ENCODE measurements at regions not wholly inside any gene's neighbourhood (a gene's known extent, or its start where the extent isn't known, plus 50 kb on each side); places are given as distances from the start of the nearest gene placed in this dataset.

- TF ChIP-seq CTCF (IDR thresholded peaks at IDR 0.05; ENCODE audit: low read depth, low read length) (no peak), EZH2phosphoT487 (IDR thresholded peaks at IDR 0.05; ENCODE audit: low read depth) (no peak)
Measured at GRCh38 chr4:36915717-36916116, 328.8 kb upstream of the NWD2 start.

GRCh38 chr4:36917413-36917812 lies 327.1 kb upstream of the NWD2 start:
- Histone ChIP-seq H3K27me3 (ENCODE audit: low read depth, low read length) (no peaks in the 10 kb centered on the region), H2AFZ (ENCODE audit: low read depth, low read length) (peak overlapping the region; percentile 64; the same call in 1 of the 2 replicates), H3K4me1 (ENCODE audit: low read length) (peaks cover 17% of the 10 kb centered on the region), H3K9me3 (ENCODE audit: insufficient read depth, low read length) (no peaks in the 10 kb centered on the region), H3K79me2 (ENCODE audit: low read length) (no peaks in the 10 kb centered on the region), H3K36me3 (replicated peaks; ENCODE audit: low read depth, low read length) (no peaks in the 10 kb centered on the region), H4K20me1 (ENCODE audit: insufficient read depth, low read length) (no peaks in the 10 kb centered on the region), H3K9ac (ENCODE audit: low read length) (no peak overlapping the region), H3K4me3 (ENCODE audit: low read length) (peak overlapping the region; percentile 55), H3K27ac (ENCODE audit: low read length) (no peak overlapping the region), H3K4me2 (ENCODE audit: low read length) (peak overlapping the region; percentile 73)
- TF ChIP-seq EZH2phosphoT487 (IDR thresholded peaks at IDR 0.05; ENCODE audit: low read depth), result no peak
- no peak for TF ChIP-seq CTCF (IDR thresholded peaks at IDR 0.05; ENCODE audit: low read depth, low read length)

More at GRCh38 chr4:36915717-36916116, 328.8 kb upstream of the NWD2 start:
- Histone ChIP-seq H3K4me3 (ENCODE audit: low read length) (no peak overlapping the region), H3K9me3 (ENCODE audit: insufficient read depth, low read length) (no peaks in the 10 kb centered on the region), H3K27me3 (ENCODE audit: low read depth, low read length) (no peaks in the 10 kb centered on the region), H3K9ac (ENCODE audit: low read length) (no peak overlapping the region), H3K36me3 (replicated peaks; ENCODE audit: low read depth, low read length) (no peaks in the 10 kb centered on the region), H2AFZ (ENCODE audit: low read depth, low read length) (no peak overlapping the region), H3K27ac (ENCODE audit: low read length) (no peak overlapping the region), H4K20me1 (ENCODE audit: insufficient read depth, low read length) (no peaks in the 10 kb centered on the region), H3K4me2 (ENCODE audit: low read length) (no peak overlapping the region), H3K79me2 (ENCODE audit: low read length) (no peaks in the 10 kb centered on the region), H3K4me1 (ENCODE audit: low read length) (peaks cover 17% of the 10 kb centered on the region)

DNA sequence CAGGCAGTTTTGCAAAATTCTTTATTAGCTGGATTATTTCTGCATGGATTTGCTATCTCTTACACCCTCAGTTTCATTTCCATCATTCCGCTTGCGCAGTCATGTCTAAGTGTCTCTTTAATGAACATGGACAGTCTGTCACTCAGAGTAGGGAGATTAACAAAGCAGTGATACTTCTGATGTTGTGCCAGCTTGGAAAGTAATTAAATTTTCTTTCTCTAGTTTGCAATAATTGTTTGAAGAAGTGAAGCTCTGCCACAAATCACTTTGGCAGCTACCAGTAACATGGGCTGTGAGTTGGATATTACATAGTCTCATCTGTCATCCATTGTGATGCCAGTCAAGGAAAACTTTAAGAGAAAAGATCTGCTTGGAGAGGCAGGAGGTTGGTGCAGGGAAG lies 324.8 kb upstream of the NWD2 start:
- Histone ChIP-seq H3K9me3 (ENCODE audit: insufficient read depth, low read length) (no peaks in the 10 kb centered on the region), H4K20me1 (ENCODE audit: insufficient read depth, low read length) (no peaks in the 10 kb centered on the region), H3K4me3 (ENCODE audit: low read length) (no peak overlapping the region), H3K36me3 (replicated peaks; ENCODE audit: low read depth, low read length) (no peaks in the 10 kb centered on the region), H3K9ac (ENCODE audit: low read length) (no peak overlapping the region), H3K79me2 (ENCODE audit: low read length) (no peaks in the 10 kb centered on the region), H3K4me2 (ENCODE audit: low read length) (no peak overlapping the region), H3K4me1 (ENCODE audit: low read length) (peaks cover 17% of the 10 kb centered on the region), H3K27me3 (ENCODE audit: low read depth, low read length) (no peaks in the 10 kb centered on the region), H2AFZ (ENCODE audit: low read depth, low read length) (no peak overlapping the region), H3K27ac (ENCODE audit: low read length) (no peak overlapping the region)
- TF ChIP-seq CTCF (IDR thresholded peaks at IDR 0.05; ENCODE audit: low read depth, low read length), result no peak
- no peak for TF ChIP-seq EZH2phosphoT487 (IDR thresholded peaks at IDR 0.05; ENCODE audit: low read depth)

DNA sequence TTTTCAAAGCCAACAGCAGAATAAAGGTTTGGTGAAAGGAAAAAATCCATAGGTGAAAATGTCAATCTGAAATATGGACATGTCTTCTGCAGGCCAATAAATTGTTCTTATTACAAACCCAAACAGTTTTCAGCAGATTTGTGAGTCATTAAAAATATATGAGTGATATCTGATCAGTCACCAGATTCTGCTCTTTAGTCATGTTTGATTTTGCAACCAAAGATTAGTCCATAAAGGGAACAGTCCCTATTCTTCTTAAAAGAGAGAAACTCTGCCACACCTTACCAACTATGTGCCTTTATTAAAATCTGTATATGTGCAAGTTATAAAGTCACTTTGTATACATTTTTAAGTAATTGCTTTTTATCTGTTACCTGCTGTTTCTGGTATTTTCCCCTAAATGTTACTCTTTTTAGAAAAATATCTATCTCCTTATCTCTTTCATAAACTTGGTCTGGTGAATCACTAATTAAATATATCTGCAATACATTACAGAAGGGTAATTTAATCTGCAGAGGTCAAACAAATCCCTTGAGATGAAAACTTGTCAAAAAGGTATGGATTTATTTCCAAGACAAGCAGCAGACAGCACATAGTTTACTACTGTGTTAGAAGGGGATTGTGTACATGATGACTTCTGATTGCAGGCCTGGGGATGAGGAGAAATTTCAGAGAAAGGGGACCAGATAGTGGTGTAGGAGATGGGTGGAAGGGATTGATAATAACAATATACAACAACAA lies 322.9 kb upstream of the NWD2 start:
- Histone ChIP-seq H3K4me3 (ENCODE audit: low read length) (no peak overlapping the region), H3K9ac (ENCODE audit: low read length) (no peak overlapping the region), H3K9me3 (ENCODE audit: insufficient read depth, low read length) (no peaks in the 10 kb centered on the region), H3K4me1 (ENCODE audit: low read length) (peaks cover 14% of the 10 kb centered on the region), H3K27me3 (ENCODE audit: low read depth, low read length) (no peaks in the 10 kb centered on the region), H2AFZ (ENCODE audit: low read depth, low read length) (no peak overlapping the region), H4K20me1 (ENCODE audit: insufficient read depth, low read length) (no peaks in the 10 kb centered on the region), H3K36me3 (replicated peaks; ENCODE audit: low read depth, low read length) (no peaks in the 10 kb centered on the region), H3K79me2 (ENCODE audit: low read length) (no peaks in the 10 kb centered on the region), H3K27ac (ENCODE audit: low read length) (no peak overlapping the region), H3K4me2 (ENCODE audit: low read length) (no peak overlapping the region)
- TF ChIP-seq EZH2phosphoT487 (IDR thresholded peaks at IDR 0.05; ENCODE audit: low read depth), result no peak
- no peak for TF ChIP-seq CTCF (IDR thresholded peaks at IDR 0.05; ENCODE audit: low read depth, low read length)
